Kidney capillary endothelial cell (primary cell): ENCODE measurements at regions not wholly inside any gene's neighbourhood (a gene's known extent, or its start where the extent isn't known, plus 50 kb on each side); places are given as distances from the start of the nearest gene placed in this dataset.

Source experiments
- DNase-seq: peaks from one replicate; pipeline ENCODE4 v3.0.0-alpha.2; 2018; ENCODE audit warnings: low spot score

DNA sequence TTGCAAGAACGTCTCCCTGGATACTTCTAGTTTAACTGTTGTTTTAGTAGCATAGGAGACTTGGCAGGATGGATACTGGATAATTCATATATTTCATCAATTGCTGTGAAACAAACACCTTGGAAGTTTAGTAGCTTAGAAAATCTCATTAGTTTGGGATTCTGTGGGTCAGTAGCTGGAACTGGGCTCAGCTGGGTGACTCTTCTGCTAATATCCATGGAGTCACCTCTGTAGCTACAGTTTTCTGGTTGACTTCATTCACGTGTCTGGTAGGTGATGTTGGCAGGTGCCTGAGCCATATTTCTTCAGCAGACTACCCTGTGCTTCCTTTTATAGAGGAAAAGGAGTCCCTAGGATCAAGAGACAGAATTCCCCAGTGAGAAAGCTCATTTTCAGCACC lies 208.9 kb upstream of the PFKP start:
- DNase-seq, result no peak

DNA sequence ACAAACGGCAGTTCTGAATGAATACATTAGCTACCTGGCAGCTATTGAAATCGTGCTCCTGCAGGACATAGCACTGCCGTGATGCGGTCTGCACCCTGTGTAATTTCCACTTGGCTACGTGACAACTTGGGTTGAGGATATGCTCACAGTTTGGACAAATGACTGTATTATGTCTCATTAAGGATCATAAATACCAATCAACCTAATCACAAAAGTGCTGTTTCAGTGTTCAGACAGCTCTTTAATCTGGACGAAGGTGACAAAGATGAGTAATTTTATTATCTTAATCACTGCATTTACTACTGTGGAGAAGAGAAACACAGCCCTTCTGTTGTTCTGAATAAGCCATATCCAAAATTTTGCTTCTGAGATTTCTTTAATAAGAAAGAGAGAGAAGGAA lies 210.8 kb upstream of the PFKP start:
- DNase-seq, result no peak

DNA sequence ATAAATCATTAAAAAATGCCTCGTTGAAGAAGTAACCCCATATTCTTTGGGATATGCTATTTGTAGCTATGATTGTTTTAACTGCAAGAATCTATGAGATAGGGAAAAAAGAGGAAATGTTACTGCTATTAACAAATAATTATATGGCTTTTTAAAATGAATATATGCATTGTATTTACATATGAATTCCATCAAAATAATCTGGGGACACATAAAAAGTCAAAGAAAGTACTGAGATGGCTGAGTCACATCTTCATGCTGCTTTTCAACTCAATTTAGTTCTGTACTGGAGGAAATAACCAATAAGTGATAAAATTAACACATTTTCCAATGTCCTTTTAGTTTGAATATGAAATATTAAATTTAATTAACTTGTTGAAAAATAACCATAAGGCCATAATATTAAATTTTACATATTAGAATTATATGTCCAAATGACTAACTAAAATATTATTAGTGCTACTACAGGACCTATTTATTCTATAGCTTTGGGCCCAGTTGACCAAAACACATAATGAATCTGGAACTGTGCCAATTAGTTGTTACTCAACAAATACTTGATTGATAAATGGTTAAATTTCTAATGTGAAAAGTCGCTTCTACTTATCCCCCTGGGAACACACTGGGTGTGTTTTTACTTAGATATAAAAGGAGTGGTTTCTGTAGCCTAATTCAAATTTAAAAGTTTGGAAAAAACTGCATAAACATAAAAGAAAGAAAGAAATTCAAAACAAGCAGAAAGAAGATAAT lies 214.6 kb upstream of the PFKP start:
- no peak for DNase-seq

DNA sequence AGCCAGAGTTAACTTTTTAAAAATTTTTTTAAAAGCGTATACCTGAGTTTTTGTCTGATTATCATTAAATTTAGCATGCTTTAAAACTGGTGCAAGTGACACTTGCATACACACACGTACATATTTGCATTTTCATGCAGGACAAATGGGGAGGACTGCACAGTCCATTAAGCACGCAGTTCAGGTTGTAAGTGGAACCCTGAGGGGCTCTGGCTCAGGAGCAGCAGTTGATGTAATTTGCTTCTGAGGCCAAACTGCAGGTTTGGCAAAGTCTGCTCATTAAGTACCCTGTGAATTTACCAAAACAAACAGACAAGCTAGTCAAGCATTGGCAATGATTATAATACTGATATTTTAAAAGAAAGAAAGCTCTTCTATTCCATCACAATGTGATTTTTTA lies 215.8 kb upstream of the PFKP start:
- DNase-seq, result no peak

DNA sequence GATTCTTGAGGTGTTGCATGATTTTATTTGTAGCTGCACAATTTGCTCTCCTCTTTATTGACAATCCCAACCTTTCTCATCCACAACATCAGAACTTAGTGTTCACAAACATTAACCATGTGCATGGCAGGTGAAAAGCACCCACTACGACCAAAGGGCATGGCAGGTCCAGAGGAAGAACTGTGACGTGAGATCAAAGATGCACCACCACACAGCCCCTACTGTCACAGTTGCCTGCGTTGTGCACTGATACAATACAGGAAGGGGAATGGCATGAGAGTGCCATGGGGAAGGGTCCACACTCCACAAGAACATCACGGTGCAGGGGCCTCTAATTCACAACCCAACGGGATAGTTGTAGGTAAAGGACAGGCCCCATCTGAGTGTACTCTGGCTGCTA lies 217.1 kb upstream of the PFKP start:
- no peak for DNase-seq

DNA sequence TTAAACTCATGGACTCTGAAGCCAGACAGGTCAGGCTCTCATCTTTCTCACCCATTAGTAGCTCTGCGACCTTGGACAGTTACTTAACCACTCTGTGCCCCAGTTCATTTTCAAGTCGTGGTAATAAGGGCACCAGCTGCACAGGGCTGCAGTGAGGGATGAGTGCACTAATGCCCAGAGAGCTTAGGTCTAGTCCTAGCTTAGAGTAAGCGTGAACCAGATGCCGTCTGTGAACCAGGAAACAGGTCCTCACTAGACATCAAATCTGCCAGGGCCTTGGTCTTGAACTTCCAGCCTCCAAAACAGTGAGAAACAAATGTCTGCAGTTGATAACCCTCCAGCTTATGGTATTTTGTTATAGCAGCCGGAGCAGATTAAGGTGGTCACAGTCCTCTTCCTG lies 222.4 kb upstream of the PFKP start:
- no peak for DNase-seq

DNA sequence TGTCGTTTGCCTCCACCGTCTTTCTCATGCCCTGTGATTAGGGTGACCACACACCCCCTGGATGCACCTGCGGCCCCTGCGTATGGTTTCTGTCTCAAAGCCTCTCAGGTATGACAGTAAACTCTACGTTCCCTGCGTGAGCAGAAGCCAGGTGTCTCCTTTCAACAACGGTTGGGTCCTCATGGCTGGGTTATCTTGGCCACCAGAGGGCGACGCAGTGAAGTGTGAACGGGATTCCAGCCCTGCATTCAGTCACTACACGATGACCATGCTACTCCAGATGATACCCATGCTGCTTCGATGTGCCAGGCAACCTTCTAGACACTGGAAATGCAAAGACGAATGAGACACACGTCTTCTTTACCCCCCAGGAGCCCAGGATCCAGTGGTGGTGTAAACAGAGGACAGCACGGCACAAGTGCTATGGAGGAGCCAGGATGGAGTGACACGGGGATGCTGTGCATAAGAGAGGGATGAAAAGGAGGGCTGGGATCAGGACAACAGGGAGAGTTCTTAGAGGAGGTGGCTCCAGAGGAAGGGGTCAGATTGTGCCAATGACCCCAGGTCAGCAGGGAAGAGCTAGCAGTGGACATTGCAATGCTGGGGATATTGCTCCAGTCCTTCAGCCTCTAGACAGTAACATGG lies 228.1 kb upstream of the PFKP start:
- DNase-seq, result peak; percentile 25

DNA sequence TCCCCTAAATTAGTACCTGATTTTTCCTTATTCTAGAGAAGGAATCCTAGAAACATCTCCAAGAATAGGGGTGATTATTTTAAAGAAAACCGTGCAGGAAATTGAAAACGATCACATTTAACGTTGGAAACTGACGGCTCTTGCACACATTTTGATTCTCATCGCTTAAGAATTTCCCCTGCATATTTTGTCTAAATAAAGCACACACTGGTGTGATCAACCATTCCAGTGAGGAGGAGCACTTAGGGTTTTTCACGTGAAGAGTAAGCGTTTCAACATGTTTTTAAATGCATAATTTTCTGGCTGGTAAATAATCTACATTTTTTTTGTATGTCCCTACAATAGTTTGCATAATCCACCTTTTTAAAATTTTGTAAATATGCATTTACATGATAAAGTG lies 229.7 kb upstream of the PFKP start:
- DNase-seq, result no peak

DNA sequence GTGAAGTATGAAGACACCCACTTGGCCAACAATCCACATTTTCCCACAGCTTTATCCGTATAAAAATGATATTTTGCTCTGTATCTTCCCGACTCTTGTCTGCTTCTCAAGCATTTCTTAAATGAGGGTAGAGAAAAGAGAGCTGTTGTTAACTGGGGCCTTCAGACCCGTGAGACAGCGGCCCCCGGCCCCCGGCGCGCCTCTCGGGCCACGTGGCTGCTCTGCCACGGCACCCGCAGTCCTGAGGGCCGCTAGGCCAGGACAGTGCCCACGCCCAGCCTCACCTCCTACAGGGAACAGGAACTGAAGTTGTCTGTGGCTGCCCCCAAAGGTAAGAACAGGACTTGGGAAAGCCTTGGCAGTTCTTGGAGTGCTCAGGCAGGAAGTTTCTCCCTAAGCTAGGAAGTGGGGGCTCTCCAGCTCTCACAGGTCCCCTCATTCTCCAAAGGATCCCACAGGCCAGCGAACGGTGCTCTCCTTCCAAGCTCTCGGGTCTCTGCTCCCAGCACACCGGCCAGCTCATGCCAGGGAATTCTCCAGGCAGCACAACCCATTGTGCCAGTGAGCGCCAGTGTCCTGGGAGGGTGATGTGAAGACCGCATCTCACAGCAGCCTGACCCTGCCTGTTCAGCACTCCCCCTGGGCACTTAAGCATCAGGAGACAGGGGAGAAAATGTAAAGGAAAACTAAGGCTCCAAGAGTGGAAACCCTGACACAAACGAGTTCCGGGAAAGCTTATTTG lies 230.3 kb upstream of the PFKP start:
- no peak for DNase-seq

DNA sequence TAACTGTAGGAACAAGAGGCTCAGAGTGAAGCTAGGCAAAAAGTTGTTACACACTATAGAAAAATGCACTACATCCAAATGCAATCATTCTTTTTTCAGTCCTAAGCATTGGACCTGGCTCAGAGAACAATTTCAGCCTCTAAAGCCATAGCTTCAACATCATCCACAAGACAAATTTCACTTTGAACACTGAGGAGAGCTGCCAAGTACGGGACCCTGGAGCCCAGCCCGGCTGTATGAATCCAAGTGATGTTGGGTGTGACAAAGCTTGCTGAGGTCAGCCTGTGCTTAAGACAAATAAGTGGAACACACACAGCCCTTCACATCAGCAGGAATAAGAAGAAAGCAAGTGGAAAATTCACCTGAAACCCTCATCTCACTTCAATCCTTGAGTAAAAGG lies 233.1 kb upstream of the PFKP start:
- DNase-seq, result no peak

DNA sequence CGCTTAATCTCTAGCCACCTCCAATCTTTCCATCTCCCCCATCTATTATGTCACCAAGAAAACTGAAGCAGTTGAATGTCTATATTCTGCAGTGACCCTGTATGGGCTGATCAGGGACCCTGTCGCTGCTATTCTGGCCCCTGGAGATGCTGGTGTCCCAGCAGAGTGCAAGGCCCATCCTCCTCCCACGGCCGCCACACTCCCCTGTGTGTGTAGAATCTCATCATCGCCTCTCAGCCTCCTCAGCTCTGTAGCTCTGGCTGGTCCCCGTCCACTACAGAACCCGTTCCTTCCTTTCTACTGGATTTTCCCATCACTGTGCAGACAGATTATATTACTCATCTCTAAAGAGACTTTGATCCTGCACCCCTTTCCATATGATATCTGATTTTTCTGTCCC lies 235.8 kb upstream of the PFKP start:
- DNase-seq, result no peak

DNA sequence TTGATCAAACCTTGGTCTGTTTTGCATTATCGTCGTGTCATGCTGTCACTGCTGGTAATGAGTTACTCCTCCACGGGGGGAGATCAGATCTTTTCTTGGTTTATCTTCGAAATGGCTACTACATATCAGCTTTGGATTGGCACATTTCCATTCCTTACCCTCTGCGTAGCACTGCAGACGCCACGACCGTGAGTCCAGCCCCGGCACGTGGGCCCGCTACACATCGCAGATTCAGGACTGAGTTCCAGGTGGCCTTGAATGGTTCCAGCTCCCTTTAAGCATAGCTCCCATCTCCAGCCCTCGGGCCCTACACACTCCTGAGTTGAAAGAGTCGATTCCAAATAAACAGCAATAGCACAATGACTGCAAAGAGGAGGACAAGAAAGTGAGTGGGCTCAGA lies 238.6 kb upstream of the PFKP start:
- DNase-seq, result no peak

DNA sequence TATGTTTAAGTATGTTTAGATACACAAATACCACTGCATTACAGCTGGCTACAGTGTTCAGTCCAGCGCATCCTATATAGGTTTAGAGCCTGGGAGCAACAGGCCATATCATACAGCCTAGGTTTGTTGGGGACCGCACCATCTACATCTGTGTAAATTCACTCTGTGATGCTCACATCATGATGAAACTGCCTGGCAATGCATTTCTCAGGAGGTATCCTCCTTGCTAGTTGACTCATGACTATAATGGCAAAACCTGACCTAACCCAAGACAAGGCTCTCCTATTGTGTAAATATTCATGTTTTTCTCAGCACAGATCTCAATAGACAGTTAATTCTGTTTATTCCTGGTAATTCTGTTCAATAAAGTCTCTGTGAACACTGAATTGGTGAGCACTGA lies 240.7 kb upstream of the PFKP start:
- DNase-seq, result no peak

DNA sequence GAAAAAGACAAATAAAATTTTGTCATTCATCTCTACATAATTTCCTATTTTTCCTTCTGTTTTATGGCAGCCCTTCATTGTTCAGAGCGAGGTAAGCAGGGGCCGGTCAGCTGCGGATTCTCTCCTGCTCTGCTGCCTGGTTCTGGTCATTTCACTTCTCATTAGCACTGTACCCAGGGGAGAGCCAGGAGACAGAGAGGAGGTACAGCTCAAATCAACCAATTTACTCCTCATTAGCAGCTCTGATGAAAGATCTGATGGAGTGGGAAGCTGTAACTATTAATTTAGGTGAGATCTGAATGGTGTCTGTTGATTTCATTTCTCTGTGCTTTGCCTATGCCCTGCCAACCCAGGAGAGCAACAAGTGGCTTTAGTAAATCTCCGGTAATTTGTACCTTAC lies 241.5 kb upstream of the PFKP start:
- no peak for DNase-seq

DNA sequence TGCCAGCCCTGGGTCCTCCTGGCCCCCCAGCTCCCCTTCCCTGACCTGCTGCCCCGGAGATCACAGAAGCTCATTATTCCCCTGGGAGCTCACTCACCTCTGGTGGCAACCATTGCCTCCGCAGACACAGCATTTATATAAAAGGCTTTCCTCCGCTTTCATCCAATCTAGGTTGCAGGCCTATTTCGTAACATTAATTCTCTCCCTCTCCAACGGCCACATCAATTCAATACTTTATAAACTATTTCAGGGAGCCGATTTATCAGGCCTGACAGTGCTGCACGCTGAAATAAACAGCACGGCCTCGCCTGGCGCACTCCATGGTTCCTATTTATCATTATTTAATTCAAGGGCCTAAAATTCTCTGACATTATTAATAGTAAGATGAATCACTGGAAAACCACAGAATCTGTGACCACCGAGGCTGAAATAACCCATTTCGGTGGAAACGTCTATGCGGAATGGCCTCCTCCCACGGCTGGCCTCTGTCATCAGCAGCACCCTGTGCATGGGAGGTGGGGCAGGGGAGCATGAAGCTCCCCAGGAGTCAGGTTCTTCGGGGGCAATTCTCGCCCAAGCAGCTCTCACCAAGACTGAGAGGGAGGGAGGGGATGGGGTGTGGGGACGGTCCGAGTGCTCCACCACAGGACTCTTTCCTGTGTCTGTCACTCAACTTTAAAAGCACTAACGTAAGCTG lies 249.3 kb upstream of the PFKP start:
- DNase-seq, result no peak

DNA sequence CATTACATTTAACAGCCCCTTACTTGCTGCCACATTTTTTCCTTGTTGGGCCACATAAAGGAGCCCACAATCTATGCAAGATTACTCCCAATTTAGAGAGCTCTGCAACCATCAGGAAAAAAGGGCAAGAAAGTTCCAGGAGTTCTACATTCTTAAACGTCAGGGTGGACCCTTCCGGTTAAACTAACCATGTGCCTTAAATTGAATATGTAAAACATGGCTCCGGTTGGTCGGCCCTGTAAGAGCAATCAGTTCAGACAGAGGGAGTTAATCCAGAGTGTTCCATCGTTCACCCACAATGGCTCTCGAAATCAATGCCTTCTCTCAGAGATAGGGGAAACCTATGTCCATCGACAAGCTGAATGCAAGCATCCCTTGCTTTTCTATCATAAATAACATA lies 253.7 kb upstream of the PFKP start:
- DNase-seq, result no peak

DNA sequence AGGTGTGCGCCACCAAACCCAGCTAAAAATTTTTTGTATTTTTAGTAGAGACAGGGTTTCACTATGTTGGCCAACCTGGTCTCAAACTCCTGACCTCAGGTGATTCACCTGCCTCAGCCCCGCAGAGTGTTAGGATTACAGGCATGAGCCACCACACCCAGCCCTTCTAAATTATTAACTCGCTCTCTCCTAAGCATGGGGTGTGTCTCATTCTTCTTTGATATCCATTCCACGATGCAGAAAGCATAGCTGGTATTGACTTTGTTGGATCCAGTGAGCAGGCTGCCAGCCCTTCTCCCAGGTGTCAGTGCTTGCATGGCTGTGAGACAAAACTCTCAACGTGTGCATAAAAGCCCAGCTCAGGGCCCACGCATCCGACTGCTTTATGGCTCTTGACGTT lies 254.1 kb upstream of the PFKP start:
- no peak for DNase-seq

DNA sequence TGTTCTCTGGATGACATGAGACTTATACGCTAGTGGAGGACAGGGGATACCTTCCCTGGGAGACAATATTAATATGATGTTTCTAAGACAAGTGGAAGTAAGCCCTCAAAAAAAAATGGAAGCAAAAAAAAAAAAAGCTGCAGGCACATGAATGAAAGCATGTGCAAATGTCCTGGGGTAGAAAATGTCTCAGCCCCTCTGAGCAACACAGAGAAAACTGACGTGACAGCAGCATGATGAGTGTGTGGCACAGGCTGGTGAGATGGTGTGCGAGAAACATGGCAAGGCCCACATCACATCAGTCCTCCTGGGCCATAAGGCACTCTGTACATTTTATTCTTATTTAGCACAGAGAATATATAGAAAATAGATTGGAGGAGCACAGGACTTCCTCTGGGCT lies 254.7 kb upstream of the PFKP start:
- no peak for DNase-seq

DNA sequence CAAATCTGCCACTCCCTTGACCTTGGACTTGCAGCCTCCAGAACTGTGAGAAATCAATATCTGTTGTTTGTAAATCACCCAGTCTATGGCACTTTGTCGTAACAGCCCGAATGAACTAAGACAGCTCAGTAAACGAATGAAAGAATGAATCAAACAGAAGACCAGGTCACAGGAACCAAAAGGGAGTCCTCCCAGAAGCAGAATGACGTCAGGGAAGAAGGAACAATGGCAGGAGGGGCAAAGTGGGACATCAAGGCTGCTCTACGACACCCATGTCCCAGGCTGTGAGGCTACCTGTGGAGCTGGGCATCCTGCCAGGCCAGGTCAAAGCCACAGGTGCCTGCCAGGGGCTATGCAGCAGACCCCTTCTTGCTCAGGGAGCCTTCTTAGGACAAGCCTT lies 267.2 kb upstream of the PFKP start:
- no peak for DNase-seq

DNA sequence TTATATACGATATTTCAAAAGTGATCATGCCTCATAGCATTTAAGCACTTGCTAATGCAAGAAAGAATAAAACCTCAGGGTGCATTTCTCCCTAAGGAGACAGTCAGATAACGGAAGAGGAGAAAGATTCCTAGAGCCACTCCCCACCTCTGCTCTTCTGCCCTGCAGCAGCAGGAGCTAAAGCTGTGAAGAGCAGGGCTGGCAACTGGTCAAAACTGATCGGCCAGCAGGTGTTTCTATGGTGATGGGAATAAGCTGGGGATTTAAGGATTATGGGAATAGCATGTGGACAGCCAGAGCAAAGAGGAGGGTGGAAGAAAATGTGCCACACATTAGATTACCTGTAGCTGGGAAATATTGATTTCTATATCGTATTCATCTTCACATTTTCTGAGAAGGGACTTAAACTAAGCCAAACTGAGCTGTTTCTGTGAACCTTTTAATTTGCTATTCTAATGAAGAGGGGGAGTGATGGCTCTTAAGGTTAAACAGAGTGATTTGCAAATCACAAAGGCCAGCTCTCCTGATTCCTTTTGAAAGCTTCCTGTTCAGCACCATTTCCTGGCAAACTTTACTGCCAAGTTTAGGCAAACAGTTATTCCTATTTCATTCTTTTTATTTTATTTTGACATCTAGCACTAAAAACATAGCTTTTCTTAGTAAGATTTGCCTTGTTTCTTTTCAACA lies 268.9 kb upstream of the PFKP start:
- DNase-seq, result no peak

DNA sequence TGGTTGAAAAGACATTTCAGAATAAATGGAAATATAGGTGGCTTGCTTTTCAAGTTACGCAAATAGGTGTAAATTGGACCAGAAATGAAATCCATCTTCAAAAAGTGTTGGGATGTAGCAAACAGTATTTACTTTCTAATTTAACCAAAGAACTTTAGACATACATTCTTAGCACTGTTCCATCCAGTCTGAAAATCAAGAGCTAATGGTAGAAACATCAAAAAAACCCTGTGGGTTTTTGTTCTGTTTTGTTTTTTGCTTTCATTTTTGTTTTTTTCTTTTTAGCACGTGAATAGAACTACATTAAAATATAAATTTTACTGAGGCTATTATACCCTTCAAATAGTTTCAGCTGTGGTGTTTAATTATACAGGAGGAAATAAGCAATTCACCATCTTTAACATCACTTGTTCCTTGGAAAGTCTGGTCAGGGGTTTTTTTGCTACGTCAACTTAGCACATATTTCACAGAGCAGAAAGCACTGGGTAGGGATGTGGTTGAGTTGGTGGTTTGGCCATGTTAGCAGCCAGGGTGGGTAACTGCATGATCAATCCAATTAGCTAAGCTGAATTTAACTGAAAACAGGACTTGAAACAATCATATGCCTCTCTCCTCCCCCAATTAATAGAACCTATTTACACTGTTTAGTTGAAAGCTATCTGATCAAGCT lies 275.4 kb upstream of the PFKP start:
- DNase-seq, result no peak
